H4 (cell line): ENCODE measurements at regions not wholly inside any gene's neighbourhood (a gene's known extent, or its start where the extent isn't known, plus 50 kb on each side); places are given as distances from the start of the nearest gene placed in this dataset.

Source experiments
- DNase-seq: peaks from one replicate; pipeline ENCODE4 v3.0.0-alpha.2; 2015; ENCODE audit warnings: low spot score

DNA sequence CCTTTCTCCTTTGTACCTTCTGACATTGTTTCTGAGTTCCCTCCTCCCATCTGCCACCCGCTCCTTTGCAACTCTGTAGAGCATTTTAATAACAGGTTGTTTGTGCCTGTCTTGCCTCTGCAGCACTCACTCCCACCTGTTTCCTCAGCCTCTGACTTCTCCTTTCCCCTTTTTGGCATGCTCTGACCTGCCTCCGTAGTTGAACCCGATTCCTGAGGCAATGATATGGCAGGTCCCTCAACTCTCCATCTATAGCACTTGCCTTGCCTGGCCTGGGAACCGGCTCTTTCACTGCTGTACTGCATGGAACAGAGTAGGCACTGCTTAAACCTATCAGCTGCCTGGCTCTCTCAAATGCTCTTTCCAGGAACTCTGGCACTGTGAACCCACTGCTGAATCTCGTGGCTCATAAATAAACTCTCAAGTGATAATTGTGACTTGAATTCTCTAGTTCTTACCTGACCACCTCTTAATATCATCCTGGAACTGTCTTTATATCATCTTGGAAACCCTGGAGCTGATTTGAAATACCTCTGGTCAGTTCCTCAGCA lies 50.3 kb downstream of the UTRN start:
- DNase-seq, result no peak

DNA sequence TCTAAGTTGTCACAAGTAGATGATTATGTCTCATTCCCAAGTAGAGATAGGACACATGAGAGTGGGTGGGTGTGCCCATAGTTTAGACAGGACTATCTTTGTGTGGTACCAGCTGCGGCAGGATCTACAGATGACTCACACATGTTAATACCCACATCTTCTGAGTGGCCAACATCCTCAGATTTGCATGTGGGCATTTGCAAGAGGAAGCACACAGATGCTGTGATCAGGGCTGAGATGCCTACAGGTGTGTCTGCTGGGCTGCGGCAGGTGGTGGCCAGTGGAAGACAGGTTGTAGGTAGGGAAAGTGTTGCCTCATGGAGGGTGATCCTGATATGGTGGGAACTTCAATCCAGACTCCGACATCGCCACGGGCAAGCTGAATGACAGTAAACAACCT lies 50.8 kb downstream of the UTRN start:
- DNase-seq, result no peak

- no peak for DNase-seq
Observed at GRCh38 chr6:144336900-144337299, 51.8 kb downstream of the UTRN start.

DNA sequence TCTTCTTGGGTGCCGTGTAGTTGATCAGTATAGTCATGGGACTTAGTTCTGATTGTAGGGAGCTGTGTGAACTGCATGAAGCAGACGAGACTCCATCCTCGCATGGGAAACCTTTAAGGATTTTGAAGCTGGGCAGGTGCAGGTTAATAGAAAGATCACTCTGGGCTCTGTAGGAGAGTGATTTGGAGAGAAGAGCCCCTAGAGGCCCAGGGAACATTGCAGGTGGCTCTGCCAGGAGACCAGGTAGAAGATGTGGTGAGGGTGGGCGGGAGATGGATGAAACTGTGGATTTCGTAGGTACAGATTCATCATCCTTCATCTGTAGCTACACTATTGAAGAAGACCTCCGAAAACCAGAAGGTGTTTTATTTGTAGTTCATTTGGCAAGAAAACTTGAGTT lies 53.3 kb downstream of the UTRN start:
- no peak for DNase-seq

GRCh38 chr6:144338951-144339700 lies 54.0 kb downstream of the UTRN start:
- DNase-seq, result no peak

DNA sequence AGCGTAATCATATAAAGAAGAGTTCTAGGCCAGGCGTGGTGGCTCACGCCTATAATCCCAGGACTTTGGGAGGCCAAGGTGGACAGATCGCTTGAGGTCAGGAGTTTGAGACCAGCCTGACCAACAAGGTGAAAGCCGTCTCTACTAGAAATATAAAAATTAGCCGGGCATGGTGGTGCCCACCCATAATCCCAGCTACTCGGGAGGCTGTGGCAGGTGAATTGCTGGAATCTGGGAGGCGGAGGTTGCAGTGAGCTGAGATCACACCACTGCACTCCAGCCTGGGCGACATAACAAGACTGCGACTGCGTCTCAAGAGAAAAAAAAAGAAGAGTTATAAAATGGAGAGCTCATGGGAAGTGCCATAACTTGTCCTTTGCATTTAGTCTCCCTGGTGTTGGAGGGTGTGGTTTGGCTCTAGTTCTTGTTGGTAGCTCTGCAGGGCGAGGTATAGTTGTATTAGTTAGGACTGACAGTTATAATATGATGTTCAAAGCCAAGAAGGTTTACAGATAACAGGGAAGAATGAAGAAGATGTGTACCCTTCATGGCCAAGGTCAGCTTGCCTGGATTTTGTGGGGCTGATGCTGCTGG lies 54.8 kb downstream of the UTRN start:
- DNase-seq, result no peak

DNA sequence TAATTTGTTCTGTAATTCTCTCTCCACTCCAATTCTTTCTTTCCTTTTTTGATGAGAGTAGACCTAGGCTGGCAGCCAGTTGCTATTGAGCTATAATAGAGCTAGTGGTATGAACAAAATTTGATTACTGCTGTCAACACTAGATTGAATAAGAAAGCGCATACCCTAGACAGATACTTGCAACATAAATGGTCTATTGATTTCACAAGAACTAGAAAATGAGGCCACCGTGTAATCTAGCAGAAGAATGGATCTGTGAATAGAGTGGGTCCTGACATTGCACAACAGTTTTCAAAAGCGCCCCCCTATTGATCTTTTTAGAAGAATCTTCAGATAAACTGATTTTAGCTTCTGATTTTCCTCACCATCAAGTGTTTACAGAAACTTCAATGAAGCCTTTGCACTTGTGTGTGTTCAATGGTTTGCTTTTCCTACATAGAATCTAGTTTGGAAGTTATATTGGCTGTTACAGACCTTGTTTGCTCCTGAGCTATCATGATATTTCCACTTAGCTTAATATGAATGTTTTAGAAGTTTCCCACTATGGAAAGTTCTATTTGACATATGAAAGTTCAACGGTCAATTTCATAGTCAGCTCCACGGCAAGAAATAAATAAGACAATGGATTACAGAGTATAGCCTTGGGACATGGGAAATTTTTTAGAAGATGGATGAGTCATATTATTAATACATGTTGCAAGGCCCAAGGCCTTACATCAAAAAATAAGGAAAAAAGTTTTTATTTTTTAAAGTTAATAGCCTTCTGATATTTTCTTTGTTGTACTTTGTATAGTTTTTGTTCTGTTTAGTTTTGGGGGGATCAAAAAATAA lies 55.6 kb downstream of the UTRN start:
- DNase-seq, result no peak

DNA sequence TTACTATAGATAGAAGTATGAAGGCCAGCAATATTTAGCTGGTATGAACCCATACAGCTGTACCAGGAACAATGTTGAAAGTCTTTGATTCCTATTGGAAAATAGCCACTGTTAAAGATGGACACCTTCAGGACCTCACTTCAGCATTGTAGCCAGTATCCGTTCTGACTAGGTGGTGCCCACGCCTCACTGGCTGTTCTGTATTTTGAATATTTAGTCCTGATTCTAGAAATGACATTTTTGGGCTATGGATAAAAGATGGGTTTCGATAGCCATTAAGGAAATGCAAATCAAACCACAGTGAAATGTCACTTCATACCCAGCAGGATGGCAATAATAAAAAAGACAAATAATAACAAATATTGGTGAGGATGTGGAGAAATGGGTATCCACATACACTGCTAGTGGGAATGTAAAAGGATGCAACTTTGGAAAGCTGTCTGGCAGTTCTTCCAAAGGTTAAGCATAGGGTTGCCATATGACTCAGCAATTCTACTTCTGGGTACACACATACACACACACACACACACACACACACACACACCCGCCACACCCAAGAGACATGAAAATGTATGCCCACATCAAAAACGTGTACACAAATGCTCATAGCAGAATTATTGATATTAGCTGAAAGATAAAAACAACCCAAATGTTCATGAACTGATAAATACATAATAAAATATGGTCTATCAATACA lies 56.8 kb downstream of the UTRN start:
- DNase-seq, result no peak

- no peak for DNase-seq
Observed at GRCh38 chr6:144343701-144344428, 58.7 kb downstream of the UTRN start.

GRCh38 chr6:144344646-144345045 lies 59.5 kb downstream of the UTRN start:
- DNase-seq, result no peak

- DNase-seq, result no peak
Observed at GRCh38 chr6:144345451-144345850, 60.3 kb downstream of the UTRN start.

DNA sequence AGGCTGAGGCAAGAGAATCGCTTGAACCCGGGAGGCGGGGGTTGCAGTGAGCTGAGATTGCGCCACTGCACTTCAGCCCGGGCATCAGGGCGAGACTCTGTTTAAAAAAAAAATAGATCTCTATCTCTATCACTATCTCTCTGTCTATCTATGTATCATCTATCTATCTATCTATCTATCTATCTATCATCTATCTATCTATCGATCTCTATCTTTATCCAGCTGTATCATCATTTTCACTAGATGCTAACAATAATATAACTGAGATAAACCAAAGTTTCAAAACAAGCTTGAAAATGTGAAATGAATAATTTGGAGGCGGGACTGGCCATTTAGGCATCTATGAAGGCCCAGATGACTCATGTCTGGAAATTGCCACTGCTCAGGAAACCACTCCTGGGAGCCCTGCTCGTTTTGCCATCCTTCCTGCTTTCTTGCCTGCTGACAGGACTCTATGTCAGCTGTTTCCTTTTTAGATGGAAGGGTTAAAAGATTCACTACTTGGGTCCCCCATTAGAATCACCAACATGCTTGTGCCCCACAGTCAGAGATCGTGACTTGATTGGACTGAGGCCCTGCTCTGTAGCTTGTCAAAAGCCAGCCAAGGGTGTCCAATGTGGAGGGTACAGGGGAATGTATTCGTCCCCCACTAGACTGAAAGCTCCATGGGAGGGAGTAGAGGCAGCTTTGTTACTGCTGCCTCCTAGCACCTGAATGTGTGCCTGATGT lies 61.7 kb downstream of the UTRN start:
- DNase-seq, result peak; percentile 41

- DNase-seq, result no peak
Observed at GRCh38 chr6:144347448-144347759, 62.3 kb downstream of the UTRN start.

GRCh38 chr6:144347933-144348332 lies 62.8 kb downstream of the UTRN start:
- DNase-seq, result no peak

- DNase-seq, result peak; percentile 10
Observed at GRCh38 chr6:144349690-144350527, 64.8 kb downstream of the UTRN start.

DNA sequence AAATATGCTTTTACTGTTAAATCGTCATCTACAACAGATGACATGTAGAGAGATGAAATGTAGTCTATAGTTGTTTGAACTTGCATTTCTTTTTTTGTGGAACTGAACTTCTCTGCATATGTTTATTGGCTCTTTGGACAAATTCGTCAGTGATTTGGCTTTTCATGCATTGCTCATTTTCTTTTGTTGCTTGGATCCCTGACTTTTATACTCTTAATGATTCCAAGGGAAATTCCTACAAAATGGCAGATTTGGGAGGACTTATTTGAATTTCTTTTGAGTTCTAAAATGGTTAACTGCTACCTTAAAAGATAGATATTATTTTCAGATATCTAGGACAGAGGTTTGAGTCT lies 65.4 kb downstream of the UTRN start:
- no peak for DNase-seq

- DNase-seq, result no peak
Observed at GRCh38 chr6:144351379-144352127, 66.4 kb downstream of the UTRN start.

DNA sequence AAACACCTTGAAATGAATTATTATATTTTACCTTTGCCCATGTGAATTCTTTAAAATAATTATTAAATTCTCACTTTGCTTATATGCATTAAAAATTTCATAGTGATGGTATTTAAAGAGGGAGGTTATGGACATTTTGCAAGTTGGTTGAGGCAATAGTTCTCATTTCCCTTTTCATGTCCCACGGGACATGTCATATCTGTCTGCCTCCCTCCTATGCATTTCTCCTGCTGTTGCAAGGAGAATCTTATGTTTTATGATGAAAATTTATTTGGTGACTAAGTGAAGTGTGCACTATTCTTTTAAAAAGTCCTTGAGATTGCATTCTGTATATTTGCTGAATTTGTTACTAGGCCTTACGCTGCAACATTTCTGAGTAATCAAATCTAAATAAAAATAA lies 67.2 kb downstream of the UTRN start:
- DNase-seq, result no peak

GRCh38 chr6:144353871-144354314 lies 68.8 kb downstream of the UTRN start:
- DNase-seq, result no peak
